Psoas muscle (tissue), 7 donors: ENCODE measurements at regions not wholly inside any gene's neighbourhood (a gene's known extent, or its start where the extent isn't known, plus 50 kb on each side); places are given as distances from the start of the nearest gene placed in this dataset.

Source experiments
- ATAC-seq, 4 donors: fragments of 200-7000 bp; cut with Tn5 transposase; one replicate each; pipeline ENCODE4 v1.9.1; 2020; ENCODE audit warnings: moderate library complexity in 3 of 4, mild to moderate bottlenecking in 2 of 4
- DNase-seq, 2 donors: peaks; one replicate each; pipeline ENCODE4 v3.0.0-alpha.2; 2020
- H3K27ac ChIP-seq: fragments of 200-600 bp; one replicate; pipeline ENCODE4 v1.8.0; 2022
- H3K27me3 ChIP-seq, 3 donors: fragments of 200-600 bp in 1 of 3; one replicate each; pipeline versions ENCODE4 v1.6.1 to v1.8.0; 2013 to 2022; ENCODE audit warnings: low read length in 2 of 3, mild to moderate bottlenecking in 2 of 3, moderate library complexity in 1 of 3; ENCODE audit not compliant: insufficient read depth in 3 of 3
- H3K36me3 ChIP-seq, 2 donors: fragments of 200-600 bp in 1 of 2; one replicate each; pipeline versions ENCODE4 v1.6.1 to v1.8.0; 2013 to 2022; ENCODE audit warnings: low read depth in 1 of 2, mild to moderate bottlenecking in 1 of 2, moderate library complexity in 1 of 2; ENCODE audit not compliant: insufficient read depth in 1 of 2
- H3K4me1 ChIP-seq: fragments of 200-600 bp; one replicate; pipeline ENCODE4 v1.8.0; 2022
- H3K4me3 ChIP-seq: fragments of 200-600 bp; one replicate; pipeline ENCODE4 v1.8.0; 2022; ENCODE audit warnings: mild to moderate bottlenecking
- H3K9me3 ChIP-seq: fragments of 200-600 bp; one replicate; pipeline ENCODE4 v1.8.0; 2022
- WGBS, 3 donors: extraction: QIAGEN DNeasy Blood & Tissue Kit; methylation state at CpG; one replicate each; pipeline versions ENCODE4 v1.1.6 to v1.1.7; 2013; 5-methylcytosine and 5-hydroxymethylcytosine counted together
- intact Hi-C, 2 donors: fragments of 100-400 bp; cut with DNase I; formaldehyde crosslinking; loops; one replicate each; pipeline versions ENCODE4 v1.11.0 to v1.14.2; 2022
- TF ChIP-seq, protein P1 (sequence below): fragments of 200-600 bp; IDR thresholded peaks from one replicate; pipeline ENCODE4 v1.8.0; 2022; ENCODE audit warnings: antibody characterized with exemption
- donor health status: healthy with polysubstance abuse.
- donor health status: DM: no; HTN: no; CAD: no; lungs with moderate emphysema.
- donor health status: Bipolar disorder and iron deficiency.
- donor health status: healthy.
- donor health status: DM: yes; HTN: yes; CAD: no.
- donor health status: DM: no; HTN: no; CAD: no.
- donor health status: DM: yes; HTN: yes; CAD: no.

DNA sequence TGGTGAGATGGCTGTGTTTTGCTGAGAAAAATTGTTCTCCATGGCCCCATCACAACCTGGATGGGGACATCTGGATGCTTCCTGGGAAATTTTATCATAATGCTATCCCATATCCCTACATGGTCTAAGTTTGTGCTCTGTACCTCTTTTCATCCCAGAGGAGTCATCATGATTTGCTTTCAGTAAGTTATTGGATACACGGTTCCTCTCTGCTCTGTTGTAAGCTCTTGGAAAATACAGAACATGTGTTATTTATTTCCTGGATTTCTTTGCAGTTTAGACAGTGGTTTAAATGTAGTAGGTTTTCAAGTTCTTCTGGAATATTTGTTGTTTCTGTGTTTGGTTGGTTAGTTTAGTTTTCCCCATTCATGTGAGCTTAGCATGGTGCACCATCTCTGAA, 129.2 kb upstream of the ECI2 start:
- 57 to 83% (median 82%) methylated on average over 1 of the region's 1 CpG for WGBS, 3 donors
- Histone ChIP-seq H3K36me3 (no peaks in the 10 kb centered on the region), H3K27me3 (no peaks in the 10 kb centered on the region), H3K4me3 (no peak overlapping the region), H3K9me3 (no peaks in the 10 kb centered on the region), H3K4me1 (no peaks in the 10 kb centered on the region), H3K27ac (no peak overlapping the region)
- ATAC-seq: no peak
- intact Hi-C loops: no loop called here
- no peak for DNase-seq
- TF ChIP-seq, protein P1, sequence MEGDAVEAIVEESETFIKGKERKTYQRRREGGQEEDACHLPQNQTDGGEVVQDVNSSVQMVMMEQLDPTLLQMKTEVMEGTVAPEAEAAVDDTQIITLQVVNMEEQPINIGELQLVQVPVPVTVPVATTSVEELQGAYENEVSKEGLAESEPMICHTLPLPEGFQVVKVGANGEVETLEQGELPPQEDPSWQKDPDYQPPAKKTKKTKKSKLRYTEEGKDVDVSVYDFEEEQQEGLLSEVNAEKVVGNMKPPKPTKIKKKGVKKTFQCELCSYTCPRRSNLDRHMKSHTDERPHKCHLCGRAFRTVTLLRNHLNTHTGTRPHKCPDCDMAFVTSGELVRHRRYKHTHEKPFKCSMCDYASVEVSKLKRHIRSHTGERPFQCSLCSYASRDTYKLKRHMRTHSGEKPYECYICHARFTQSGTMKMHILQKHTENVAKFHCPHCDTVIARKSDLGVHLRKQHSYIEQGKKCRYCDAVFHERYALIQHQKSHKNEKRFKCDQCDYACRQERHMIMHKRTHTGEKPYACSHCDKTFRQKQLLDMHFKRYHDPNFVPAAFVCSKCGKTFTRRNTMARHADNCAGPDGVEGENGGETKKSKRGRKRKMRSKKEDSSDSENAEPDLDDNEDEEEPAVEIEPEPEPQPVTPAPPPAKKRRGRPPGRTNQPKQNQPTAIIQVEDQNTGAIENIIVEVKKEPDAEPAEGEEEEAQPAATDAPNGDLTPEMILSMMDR: no peak

GRCh38 chr6:4264081-4264480, 128.7 kb upstream of the ECI2 start:
- H3K27ac ChIP-seq: no peak overlapping the region
- WGBS, 3 donors: 74 to 81% (median 76%) methylated on average over 3 of the region's 3 CpGs

GRCh38 chr6:4262526-4262925, 127.2 kb upstream of the ECI2 start:
- Histone ChIP-seq H3K4me3 (no peak overlapping the region), H3K36me3 (no peaks in the 10 kb centered on the region), H3K27me3 (no peaks in the 10 kb centered on the region), H3K9me3 (no peaks in the 10 kb centered on the region), H3K27ac (no peak overlapping the region), H3K4me1 (no peaks in the 10 kb centered on the region)
- intact Hi-C loops: no loop called here
- DNase-seq (no peak), ATAC-seq (no peak)
- WGBS, 3 donors: 15 to 41% (median 39%) methylated on average over 1 of the region's 1 CpG
- TF ChIP-seq, protein P1: no peak

More at GRCh38 chr6:4264081-4264480, 128.7 kb upstream of the ECI2 start:
- Histone ChIP-seq H3K9me3 (no peaks in the 10 kb centered on the region), H3K4me1 (no peaks in the 10 kb centered on the region), H3K36me3 (no peaks in the 10 kb centered on the region), H3K4me3 (no peak overlapping the region), H3K27me3 (no peaks in the 10 kb centered on the region)
- TF ChIP-seq, protein P1: no peak
- no peak for DNase-seq
- intact Hi-C loops: no loop called here
- ATAC-seq: no peak

DNA sequence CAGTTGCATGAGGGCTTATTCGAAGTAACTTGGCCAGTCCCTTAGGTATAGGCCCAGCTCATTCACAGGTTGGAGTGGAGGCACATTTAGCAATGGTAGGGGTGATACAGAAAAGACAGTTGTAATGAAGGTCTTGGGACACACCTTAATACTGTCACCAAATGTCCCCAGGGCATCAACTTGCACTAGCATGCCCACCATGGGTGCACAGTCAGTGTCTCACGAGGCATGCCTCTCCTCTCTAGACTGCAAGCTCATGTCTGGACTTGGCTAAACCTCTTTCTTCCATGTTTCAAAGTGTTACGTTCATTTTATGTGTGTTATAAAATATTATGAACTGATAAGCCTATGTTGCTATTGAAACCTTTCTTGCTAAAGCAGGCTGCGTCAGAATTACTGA, 124.0 kb upstream of the ECI2 start:
- no peaks in the 10 kb centered on the region for H3K27me3 ChIP-seq
- no peaks in the 10 kb centered on the region for H3K36me3 ChIP-seq
- no peak overlapping the region for H3K27ac ChIP-seq
- TF ChIP-seq, protein P1: no peak
- no peak overlapping the region for H3K4me3 ChIP-seq
- H3K4me1 ChIP-seq: no peaks in the 10 kb centered on the region
- no peak for ATAC-seq
- 79 to 90% (median 79%) methylated on average over 4 of the region's 4 CpGs for WGBS, 3 donors
- no peak for DNase-seq
- no peaks in the 10 kb centered on the region for H3K9me3 ChIP-seq
- intact Hi-C loops: no loop called here

- ATAC-seq (no peak), DNase-seq (no peak)
- H3K4me3 ChIP-seq: no peak overlapping the region
- WGBS, 3 donors: 63 to 72% (median 69%) methylated on average over 5 of the region's 5 CpGs
- no peaks in the 10 kb centered on the region for H3K9me3 ChIP-seq
- H3K27me3 ChIP-seq: no peaks in the 10 kb centered on the region
- H3K36me3 ChIP-seq: no peaks in the 10 kb centered on the region
- no peaks in the 10 kb centered on the region for H3K4me1 ChIP-seq
- intact Hi-C loops: no loop called here
- TF ChIP-seq, protein P1: no peak
- H3K27ac ChIP-seq: no peak overlapping the region
Observed at GRCh38 chr6:4258733-4259132, 123.4 kb upstream of the ECI2 start.
